HG02973 (cell line): ENCODE measurements at regions not wholly inside any gene's neighbourhood (a gene's known extent, or its start where the extent isn't known, plus 50 kb on each side); places are given as distances from the start of the nearest gene placed in this dataset.
"Not testable (repeated sequence)": the region's sequence is repeated elsewhere in the genome, so short reads cannot be mapped to it uniquely, and the experiment has no call there.

Experiments
- ATAC-seq: cut with Tn5 transposase; IDR thresholded peaks from one replicate; pipeline ENCODE4 v1.9.1; 2021; ENCODE audit warnings: moderate library complexity; ENCODE audit not compliant: unreplicated experiment

DNA sequence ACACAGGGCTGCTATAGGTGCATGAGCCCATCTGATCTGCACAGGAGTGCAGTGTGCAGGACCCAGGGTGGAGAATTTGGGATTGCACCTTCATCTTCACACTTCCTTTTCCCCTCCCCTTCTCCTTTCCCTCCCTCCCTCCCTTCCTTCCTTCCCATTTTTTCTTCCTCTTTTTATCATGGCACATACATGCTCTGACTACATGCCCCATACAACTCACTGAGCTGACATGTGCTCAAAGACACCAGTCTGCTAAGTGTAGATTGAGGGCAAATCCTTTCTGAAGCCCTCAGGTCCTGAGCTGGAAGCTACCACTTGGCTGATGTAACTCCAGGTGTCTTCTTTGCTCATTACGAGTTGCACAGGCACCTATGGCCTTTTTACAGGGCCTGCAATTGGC lies 365.3 kb upstream of the ZNF32 start:
- ATAC-seq, result no peak

- ATAC-seq, result no peak
These were observed 364.2 kb upstream of the ZNF32 start for GRCh38 chr10:44012921-44013320.

GRCh38 chr10:44011603-44011981 lies 362.9 kb upstream of the ZNF32 start:
- ATAC-seq, result no peak

GRCh38 chr10:44010873-44011602 lies 362.4 kb upstream of the ZNF32 start:
- ATAC-seq, result peak; percentile 94

GRCh38 chr10:44009891-44010632 lies 361.4 kb upstream of the ZNF32 start:
- no peak for ATAC-seq

DNA sequence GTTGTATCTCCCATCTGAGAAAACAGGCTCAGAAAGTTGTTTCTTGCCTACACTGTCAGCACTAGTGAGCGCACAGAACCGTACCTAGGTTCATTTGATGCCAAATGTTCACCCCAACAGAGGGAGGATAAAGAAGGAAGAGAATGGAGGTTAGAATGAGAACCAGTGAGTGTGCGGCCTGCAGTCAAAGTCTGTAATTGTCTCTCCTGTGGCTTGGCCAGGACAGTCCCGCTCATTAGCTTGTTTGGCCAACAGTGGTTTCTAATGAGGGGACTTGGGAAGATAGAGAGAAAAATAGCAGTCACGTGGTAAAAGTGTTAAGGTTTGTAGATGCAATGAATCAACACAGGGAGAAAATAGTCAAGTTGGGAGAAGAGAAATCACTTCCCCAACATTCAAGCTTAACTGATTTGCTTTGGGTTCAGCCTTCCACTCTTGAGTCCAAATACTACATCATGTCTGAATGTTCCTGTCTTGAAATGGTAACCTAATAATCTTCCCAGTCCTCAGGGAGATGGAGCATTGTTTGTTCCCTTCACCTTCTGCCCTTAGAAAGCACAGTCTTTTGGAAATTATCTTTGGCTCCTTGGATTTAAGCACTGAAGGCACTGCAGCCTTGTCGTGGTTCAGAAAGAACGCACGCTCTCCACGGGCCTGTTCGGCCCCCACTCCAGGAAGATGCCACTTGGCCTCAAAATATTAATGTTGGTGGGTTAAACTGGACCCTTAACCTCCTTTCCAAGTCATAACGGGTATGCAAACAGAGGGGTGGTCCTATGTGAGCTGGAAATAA lies 360.4 kb upstream of the ZNF32 start:
- ATAC-seq, result no peak

- ATAC-seq, result peak; percentile 40
These were observed 359.7 kb upstream of the ZNF32 start for GRCh38 chr10:44008270-44008916.

- ATAC-seq, result no peak
These were observed 358.1 kb upstream of the ZNF32 start for GRCh38 chr10:44006771-44007170.

- no peak for ATAC-seq
These were observed 357.1 kb upstream of the ZNF32 start for GRCh38 chr10:44005788-44006099.

GRCh38 chr10:44004913-44005787 lies 356.5 kb upstream of the ZNF32 start:
- ATAC-seq, result no peak

GRCh38 chr10:43998021-43998809 lies 349.5 kb upstream of the ZNF32 start:
- ATAC-seq, result no peak

DNA sequence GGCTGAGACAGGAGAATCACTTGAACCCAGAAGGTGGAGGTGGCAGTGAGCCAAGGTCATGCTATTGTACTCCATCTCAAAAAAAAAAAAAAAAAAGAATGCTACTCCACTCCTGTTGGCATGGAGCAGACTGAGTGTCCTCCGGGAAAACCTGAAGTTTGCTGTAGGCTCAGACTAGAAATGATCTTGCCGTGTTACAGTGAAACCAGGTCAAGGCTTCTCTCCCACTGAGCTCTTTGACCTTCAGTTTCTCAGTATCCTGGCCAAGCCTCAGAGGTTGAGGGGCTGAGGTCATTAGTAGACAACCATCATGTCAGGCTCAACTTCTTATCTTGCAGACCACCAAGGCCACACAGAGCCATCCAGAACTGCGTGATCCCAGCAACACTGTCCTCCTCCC lies 348.6 kb upstream of the ZNF32 start:
- no peak for ATAC-seq

- ATAC-seq, result no peak
These were observed 345.9 kb upstream of the ZNF32 start for GRCh38 chr10:43994539-43994938.

DNA sequence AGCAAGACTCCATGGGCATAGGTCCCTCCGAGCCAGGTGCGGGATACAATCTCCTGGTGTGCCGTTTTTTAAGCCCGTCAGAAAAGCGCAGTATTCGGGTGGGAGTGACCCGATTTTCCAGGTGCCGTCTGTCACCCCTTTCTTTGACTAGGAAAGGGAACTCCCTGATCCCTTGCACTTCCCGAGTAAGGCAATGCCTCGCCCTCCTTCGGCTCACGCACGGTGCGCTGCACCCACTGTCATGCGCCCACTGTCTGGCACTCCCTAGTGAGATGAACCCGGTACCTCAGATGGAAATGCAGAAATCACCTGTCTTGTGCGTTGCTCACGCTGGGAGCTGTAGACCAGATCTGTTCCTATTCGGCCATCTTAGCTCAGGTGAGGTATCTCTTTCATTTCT lies 344.1 kb upstream of the ZNF32 start:
- not testable (repeated sequence) for ATAC-seq

GRCh38 chr10:43986374-43986773 lies 337.7 kb upstream of the ZNF32 start:
- ATAC-seq, result no peak

GRCh38 chr10:43985941-43986340 lies 337.3 kb upstream of the ZNF32 start:
- no peak for ATAC-seq

- no peak for ATAC-seq
These were observed 335.2 kb upstream of the ZNF32 start for GRCh38 chr10:43983856-43984271.

GRCh38 chr10:43983405-43983804 lies 334.7 kb upstream of the ZNF32 start:
- no peak for ATAC-seq

DNA sequence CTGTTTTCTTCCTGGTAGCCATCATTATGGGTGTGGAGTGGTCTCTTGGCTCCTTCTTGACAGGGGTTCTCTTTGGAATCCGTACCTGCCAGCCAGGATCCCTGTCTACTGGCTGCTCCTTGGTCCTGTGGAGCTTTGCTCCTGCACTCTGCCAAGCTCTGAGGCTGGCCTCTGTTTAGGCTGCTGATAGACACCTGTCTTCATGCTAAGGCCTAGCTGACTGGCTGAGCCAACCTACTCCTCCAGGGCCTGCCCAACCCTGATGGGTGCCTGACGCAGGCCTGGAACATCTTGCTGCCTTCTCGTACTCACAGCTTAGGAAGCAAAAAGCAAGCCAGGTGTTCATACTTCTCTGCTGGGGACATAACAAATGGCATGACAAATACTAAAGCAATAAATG lies 333.6 kb upstream of the ZNF32 start:
- ATAC-seq, result no peak

GRCh38 chr10:43981696-43982095 lies 333.0 kb upstream of the ZNF32 start:
- no peak for ATAC-seq
